IMR-90 (cell line): ENCODE measurements at regions not wholly inside any gene's neighbourhood (a gene's known extent, or its start where the extent isn't known, plus 50 kb on each side); places are given as distances from the start of the nearest gene placed in this dataset.

Experiments used
- CEBPB ChIP-seq: IDR thresholded peaks from 2 replicates; pipeline ENCODE4 v1.6.1; 2012; ENCODE audit warnings: low read depth, low read length, improper control_type of control experiment
- CHD1 ChIP-seq: IDR thresholded peaks from 2 replicates; pipeline ENCODE4 v1.6.1; 2012; ENCODE audit warnings: low read depth, low read length, improper control_type of control experiment
- CTCF ChIP-seq: conservative IDR thresholded peaks from 2 replicates; pipeline ENCODE4 v1.5.1; 2012; ENCODE audit warnings: mild to moderate bottlenecking, low read depth, low read length, improper control_type of control experiment
- MAFK ChIP-seq: IDR thresholded peaks from 2 replicates; pipeline ENCODE4 v1.6.1; 2012; ENCODE audit warnings: low read depth, low read length, improper control_type of control experiment
- MAZ ChIP-seq: IDR thresholded peaks from 2 replicates; pipeline ENCODE4 v1.6.1; 2012; ENCODE audit warnings: low read depth, mild to moderate bottlenecking, low read length, improper control_type of control experiment, moderate library complexity, borderline replicate concordance
- MXI1 ChIP-seq: IDR thresholded peaks from 2 replicates; pipeline ENCODE4 v1.6.1; 2012; ENCODE audit warnings: low read depth, mild to moderate bottlenecking, low read length, moderate library complexity, borderline replicate concordance
- NFE2L2 ChIP-seq: fragments of 150-350 bp; IDR thresholded peaks from 2 replicates; pipeline ENCODE4 v1.6.1; 2016; ENCODE audit warnings: low read depth, mild to moderate bottlenecking, low read length
- POLR2A ChIP-seq: IDR thresholded peaks from 2 replicates; pipeline ENCODE4 v1.6.1; 2012; ENCODE audit warnings: mild to moderate bottlenecking, low read depth, low read length
- RAD21 ChIP-seq: IDR thresholded peaks from 2 replicates; pipeline ENCODE4 v1.6.1; 2012; ENCODE audit warnings: low read length, improper control_type of control experiment
- RCOR1 ChIP-seq: IDR thresholded peaks from 2 replicates; pipeline ENCODE4 v1.6.1; 2012; ENCODE audit warnings: mild to moderate bottlenecking, low read length, improper control_type of control experiment; ENCODE audit not compliant: insufficient replicate concordance
- SMC3 ChIP-seq: fragments of 150-350 bp; IDR thresholded peaks from 2 replicates; pipeline ENCODE4 v1.6.1; 2016; ENCODE audit warnings: low read depth, mild to moderate bottlenecking, antibody characterized with exemption, low read length, moderate library complexity
- USF2 ChIP-seq: fragments of 150-350 bp; IDR thresholded peaks from 2 replicates; pipeline ENCODE4 v1.6.1; 2017; ENCODE audit warnings: mild to moderate bottlenecking, antibody characterized with exemption, low read length, low read depth

GRCh38 chr21:22609802-22610201 lies 1611.6 kb downstream of the NCAM2 start:
- no peak for TF ChIP-seq CTCF
- no peak for TF ChIP-seq CEBPB
- no peak for TF ChIP-seq POLR2A
- no peak for TF ChIP-seq MXI1
- TF ChIP-seq RCOR1 = no peak
- TF ChIP-seq SMC3 = no peak
- TF ChIP-seq USF2 = no peak
- no peak for TF ChIP-seq MAFK
- no peak for TF ChIP-seq MAZ
- no peak for TF ChIP-seq CHD1
- no peak for TF ChIP-seq RAD21
- no peak for TF ChIP-seq NFE2L2
